Stimulated activated CD8-positive, alpha-beta memory T cell treated with anti-CD3 and anti-CD28 coated beads, Interleukin-2, amount 100 ng/mL, for 1 hour (primary cell): ENCODE measurements at regions not wholly inside any gene's neighbourhood (a gene's known extent, or its start where the extent isn't known, plus 50 kb on each side); places are given as distances from the start of the nearest gene placed in this dataset.

ENCODE experiments used
- DNase-seq, 2 donors: peaks; one replicate each; pipeline ENCODE4 v3.0.0-alpha.2; 2020; ENCODE audit warnings: low read depth in 2 of 2

DNA sequence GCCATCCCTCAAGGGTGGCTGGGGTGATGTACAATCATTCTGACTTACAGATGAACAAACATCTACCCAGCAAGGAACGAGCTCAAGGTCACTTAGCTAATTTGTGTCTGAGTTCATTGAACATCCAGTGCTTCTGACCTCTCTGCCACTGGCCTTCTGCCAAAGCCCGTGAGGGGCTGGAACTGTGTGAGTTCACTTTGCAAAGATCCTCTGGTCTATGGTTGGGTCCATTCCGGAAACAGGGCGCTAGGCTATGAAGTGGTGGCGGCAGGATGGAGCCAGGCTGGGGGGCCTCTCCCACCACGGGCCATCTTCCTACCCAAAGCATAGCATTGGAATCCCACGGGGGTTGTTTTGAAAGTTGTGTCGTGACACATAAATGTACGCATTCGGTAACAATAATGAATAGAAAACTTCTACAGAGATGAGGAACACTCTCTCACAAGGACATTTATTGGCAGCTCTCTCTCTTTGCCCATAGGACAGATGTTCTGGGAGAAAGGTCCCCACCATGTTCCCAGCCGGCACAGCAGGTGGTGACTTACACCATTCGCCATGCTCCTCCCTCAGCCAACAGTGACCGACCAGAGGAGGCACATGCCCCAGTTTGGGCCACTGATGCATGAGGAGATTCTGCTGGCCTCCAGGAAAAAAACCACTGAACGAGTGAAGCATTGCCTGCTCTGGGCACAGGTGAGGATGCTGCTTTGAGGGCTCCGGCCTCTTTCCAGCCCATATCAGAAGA lies 214.7 kb upstream of the CHRNA7 start:
- no peak for DNase-seq

GRCh38 chr15:31822463-31822862 lies 207.9 kb upstream of the CHRNA7 start:
- DNase-seq = no peak

DNA sequence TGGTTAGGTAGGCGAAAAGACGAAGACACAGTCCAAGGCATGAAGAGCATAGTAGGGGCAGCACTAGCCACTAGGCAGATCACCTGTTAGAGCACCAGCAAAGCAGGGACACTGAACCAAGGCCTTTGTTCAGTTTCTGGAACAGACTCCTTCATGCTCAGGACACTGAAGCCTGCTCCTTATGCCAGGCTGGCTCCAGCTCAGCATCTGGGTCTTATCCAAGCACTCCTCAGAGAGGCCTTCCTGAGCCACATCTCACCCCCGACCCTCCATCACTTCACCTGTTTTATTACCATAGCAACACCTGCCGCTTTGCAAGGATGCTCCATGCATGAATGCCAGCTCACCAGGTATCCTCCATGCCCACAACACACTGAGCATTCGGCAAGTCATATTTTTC lies 206.3 kb upstream of the CHRNA7 start:
- DNase-seq = no peak

DNA sequence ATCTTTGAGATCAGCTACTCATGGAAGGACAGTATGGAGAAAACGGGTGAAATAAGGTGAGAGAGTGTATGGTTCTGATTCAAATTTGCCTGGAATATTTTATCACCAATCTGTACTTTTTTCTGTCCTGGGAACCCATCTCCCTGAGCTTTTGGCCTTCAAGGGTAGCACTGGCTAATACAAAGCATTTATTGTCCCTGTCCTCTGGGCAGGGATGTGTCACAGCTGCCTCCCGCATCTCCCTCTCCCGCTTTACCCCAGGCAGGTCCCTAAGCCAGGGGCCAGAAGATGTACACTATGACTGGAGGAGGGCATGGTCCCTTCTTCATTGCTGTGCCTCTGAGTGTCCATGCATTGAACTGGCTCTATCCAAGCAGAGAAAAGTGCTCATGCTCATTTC lies 201.7 kb upstream of the CHRNA7 start:
- DNase-seq = no peak

- DNase-seq = no peak
These were observed 199.7 kb upstream of the CHRNA7 start for GRCh38 chr15:31830591-31830990.

- no peak for DNase-seq
These were observed 198.7 kb upstream of the CHRNA7 start for GRCh38 chr15:31831596-31831995.

DNA sequence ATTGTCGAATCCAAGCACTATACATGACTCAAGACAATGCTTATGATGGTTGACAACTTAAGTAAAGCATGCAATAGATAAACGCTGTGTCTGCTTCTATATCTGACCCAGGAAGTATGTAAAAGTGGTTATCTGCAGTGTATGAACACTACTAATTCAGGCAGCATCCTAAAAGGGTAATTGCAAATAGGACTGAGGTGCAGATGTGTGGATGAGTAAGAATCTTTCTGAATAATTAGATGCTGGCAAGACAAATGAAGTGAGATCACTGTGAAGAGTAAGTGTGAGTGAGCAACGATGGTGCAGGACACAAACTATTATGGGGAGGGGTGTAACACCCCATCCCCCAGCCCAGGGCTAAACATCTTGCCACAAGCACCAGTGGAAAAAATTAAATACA lies 195.7 kb upstream of the CHRNA7 start:
- DNase-seq = no peak

DNA sequence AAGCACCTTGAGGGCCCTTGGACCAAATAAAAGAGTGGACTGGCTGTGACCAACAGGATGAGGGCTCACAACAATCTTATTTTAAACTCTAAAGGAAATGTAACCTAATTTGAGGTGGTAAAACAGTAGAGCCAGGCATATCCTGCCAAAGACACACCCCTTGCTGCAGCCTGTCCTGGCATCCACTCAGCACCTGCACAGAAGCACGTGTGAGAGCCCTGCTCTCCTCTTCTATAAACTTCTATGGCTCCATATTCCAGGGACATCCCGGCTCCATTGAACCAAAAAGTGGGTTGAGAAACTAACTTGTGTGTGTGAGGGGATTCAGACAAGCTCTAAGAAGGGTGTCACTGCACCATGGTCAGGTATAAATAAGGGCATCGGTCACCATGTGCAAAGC lies 190.9 kb upstream of the CHRNA7 start:
- no peak for DNase-seq

DNA sequence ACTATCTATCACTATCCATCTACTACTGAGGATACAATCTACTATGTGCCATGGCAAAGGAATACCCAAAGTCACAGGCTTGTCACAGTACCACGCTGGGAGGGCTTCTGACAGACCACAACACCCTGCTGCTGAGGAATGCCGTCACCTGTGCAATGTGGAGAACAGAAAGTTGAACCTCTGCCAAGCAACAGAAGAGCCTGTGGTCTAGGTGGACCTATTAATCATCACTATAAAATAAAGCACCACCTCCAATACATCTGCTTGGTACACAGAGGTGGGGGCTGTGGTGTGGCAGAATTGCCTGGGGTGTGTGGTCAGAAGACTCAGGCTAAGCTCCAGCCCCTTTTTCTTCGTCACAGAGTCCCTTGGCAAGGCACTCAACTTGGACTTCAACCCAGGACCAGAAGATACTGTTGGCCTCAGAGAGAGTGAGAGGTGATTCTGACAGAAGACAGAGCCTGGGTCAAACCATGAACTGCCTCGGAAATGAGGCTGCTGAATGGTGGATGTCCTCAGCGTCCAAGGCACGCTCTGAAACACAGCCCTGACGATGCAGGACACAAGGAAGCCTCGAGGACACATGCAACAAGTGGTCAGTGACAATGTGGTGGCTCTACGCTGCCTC lies 189.4 kb upstream of the CHRNA7 start:
- no peak for DNase-seq

DNA sequence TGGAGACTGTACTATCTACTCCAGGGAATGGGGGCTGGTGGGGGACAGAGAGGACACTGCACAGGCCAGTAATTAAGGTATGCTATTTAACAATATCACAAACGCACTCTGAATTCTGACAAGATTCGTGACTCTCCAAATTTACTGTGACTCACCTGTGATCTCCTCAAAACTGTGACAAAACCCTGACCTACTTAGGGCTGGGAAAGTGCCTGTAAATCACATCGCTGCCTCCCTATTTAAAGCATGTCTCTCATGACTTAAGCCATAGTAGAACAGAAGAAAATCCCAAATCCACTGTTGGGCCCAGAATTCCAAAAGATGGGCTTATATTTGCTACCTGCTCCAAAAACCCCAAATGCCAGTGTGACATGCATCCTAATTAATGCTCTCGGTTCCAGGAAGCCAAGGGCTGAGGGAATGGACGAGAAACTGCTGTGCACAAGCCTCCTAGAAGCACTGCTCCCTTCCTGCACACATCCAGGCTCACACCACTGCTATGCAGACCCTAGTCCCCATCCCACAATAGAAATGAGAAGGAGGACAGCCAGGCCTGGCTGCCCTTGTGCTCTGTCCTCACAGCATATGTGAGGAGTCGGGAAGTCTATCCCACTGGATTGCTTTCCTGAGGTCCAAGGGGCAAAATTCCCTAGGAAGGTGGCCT lies 187.7 kb upstream of the CHRNA7 start:
- no peak for DNase-seq

DNA sequence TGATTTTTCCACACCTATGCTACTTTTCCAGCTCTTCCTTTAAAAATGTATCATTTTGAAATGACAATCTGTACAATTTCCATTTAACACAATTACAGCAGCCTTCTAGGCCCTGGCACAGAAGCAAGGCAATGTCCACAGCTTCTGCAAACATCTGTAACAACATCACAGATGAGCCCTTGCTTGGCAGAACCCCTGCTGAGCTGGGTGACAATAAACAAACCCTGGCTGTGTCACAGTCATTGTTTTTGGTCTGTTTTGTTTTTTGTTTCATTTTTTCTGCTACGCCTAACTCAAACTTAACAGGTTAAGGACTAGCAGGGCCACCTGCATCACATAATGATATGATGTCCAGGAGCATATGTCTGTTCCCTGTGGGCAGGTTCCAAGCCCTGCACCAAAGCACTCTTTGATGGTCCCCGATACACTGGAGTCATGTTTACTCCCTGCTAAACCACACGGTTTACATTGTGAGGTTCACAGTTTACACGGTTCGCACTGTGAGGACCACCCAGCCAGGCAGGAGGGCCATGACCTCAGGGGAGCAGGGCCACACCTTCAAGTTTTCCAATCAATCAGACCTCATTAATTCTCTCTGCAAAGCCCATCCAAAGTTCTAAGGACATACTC lies 186.8 kb upstream of the CHRNA7 start:
- no peak for DNase-seq

DNA sequence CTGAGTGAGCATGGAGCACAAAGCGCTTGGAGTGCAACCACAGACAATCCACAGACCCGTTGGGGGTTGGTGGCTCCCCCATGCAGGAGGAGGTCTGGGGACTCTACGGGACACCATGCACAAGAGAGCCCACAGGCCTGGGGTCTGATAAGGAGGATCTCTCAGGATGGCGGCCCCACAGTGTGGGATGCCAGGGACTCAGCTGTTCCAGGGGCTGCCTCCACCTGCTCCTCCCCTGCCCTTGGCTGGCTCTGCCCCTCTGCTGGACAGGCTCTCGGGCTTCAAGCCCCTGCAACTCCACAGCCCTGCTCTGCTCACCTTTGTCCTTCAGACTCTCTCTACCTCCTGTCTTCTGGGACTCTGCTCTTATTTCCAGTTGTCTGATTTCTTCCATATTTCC lies 184.5 kb upstream of the CHRNA7 start:
- DNase-seq = no peak

DNA sequence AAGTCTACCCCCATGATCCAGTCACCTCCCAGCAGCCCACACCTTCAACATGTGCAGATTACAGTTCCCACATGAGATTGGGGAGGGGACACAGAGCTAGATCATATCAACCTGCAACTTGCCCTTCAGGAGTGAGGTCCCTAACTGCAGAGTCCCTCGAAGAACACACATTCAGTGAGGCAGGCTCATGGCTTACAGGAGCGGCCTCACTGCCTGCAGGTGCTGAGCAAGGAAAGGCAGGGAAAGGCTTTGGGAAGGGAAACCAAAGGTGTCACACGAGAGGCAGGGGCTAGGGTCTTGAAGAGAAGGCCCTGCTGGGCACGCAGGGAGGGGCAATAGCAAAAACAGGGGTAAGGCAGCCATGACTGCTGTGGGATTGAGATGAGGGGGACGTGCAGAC lies 182.4 kb upstream of the CHRNA7 start:
- no peak for DNase-seq

- no peak for DNase-seq
These were observed 181.7 kb upstream of the CHRNA7 start for GRCh38 chr15:31848621-31849020.

DNA sequence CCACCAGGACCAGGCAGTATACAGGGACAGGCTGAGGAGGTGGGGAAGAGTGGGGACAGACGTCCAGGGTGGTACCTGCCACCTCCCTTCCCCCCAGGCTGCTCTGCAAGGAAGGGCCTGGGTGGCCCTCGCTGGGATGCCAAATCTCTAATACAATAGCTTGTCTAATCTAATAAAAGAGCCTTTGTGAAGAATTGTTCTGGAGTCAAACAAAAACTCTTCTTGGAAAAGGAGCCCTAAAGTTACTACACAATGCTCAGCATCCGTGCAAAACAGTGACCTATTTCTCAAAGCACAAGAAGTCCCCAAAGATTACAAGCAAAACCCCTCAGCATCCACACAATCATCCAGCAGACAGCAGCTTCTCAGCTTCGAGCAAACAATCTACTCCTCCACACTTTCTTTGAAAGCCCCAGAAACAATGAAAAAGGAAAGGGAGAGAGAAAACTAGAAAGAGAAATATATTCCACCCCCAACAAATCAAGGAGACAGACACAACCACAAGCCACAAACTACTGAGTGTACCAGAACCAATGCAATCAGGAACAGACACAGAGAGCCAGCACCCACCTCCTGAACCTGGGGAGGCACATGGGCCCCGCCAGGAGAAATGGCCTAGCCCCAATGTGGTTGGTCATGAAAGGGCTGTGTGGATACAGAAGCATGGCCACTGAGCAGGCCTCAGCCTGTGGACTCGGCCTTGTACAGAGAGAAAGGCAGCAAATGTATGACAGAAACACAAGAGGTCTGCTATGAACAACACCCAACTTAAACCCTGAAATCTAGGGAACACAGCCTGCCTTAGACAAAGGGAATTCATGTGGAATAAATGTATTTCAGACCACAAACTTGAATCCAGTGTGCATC lies 177.1 kb upstream of the CHRNA7 start:
- no peak for DNase-seq

GRCh38 chr15:31856581-31856980 lies 173.7 kb upstream of the CHRNA7 start:
- no peak for DNase-seq

DNA sequence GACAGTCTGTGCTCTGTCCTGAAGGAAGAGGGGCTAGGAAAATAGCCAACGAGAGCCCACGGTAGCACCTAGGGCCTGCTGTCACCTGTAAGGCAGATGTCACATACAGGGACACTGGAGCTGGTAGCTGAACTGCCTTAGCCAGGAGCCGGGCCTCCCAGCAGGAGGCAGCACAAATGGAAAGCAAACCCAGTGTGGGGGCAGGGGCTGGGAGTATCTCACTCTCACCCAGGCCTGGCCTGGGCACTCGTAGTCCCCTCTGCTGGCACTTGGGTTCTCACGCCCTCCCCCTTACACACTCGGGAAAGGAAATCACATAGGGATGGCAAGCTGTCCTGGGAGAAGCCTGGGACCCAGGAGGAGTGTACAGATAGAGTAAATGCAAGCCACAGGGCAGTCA lies 173.1 kb upstream of the CHRNA7 start:
- DNase-seq = no peak

- DNase-seq = no peak
These were observed 172.3 kb upstream of the CHRNA7 start for GRCh38 chr15:31858026-31858425.

DNA sequence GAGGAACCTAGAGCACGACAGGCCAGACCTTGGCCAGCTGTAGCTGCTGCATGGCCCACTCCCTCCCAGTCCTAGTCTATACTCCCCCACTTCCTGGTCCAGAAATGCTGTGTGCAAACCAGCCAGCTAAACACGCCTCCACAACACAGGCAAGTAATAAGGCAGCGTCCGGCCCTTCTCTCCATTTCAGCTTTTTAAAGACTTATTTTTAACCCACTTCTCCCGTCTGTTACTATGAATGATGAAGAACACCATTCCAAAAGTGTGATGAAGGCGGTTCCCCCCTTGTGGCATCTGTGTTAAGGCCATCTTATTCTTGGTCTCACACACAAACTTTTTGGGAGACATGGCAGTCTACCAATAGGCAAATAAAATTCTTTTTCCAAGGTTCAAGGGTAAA lies 164.1 kb upstream of the CHRNA7 start:
- no peak for DNase-seq

DNA sequence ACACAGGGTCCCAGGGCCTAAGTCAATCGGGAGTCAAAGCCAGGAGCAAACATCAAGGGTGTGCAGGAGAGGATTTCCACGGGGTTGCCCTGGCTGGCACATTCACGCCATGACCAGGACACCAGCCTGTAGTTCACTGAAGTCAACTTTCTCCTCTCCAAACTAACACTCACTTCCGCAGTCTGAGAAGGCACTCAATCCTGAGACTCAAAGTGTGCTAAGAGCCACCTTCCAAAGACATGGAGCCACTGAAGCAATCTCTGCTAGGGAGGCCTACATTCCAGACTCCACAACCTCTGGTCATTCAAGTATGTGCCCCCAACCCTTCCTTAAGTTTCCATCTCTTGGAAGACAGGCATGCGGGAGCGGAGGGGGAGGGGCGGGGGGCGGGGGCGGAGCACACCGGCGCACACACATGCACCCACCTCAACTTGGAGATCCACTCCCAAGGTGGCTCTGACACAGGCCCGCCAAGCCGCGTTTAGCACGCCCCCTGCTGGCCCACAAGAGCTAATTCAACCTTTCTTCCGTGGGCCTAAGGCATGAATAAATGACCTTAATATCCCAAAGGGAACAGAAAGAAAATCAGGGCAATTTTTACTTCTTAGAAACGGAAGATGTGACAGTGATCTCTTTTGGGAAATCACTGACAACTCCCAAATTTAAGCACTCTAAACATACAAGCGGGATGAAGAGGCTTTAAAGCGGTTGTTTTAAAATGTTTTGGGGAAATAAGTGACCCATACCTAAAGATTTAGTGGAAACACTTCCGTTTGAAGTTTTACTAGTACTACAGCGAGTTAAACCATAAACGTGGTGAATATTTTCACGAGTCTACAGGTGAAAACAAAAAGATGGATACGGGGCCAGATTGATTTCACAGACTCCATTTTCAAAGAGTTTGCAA lies 162.5 kb upstream of the CHRNA7 start:
- DNase-seq = peak in 1 of 2 donors; percentile 31
